GM21367 (cell line): ENCODE measurements at regions not wholly inside any gene's neighbourhood (a gene's known extent, or its start where the extent isn't known, plus 50 kb on each side); places are given as distances from the start of the nearest gene placed in this dataset.

Source experiments
- ATAC-seq: cut with Tn5 transposase; IDR thresholded peaks from one replicate; pipeline ENCODE4 v1.9.1; 2021; ENCODE audit not compliant: unreplicated experiment

GRCh38 chr2:150020221-150020620 is 432.6 kb upstream of the MMADHC start:
- ATAC-seq, result no peak

- no peak for ATAC-seq
Observed at GRCh38 chr2:150019063-150019462, 431.5 kb upstream of the MMADHC start.

GRCh38 chr2:150012986-150013385 is 425.4 kb upstream of the MMADHC start:
- no peak for ATAC-seq

- no peak for ATAC-seq
Observed at GRCh38 chr2:150011161-150011730, 423.7 kb upstream of the MMADHC start.

- ATAC-seq, result no peak
Observed at GRCh38 chr2:150008901-150009300, 421.3 kb upstream of the MMADHC start.

- no peak for ATAC-seq
Observed at GRCh38 chr2:150007815-150008430, 420.3 kb upstream of the MMADHC start.

GRCh38 chr2:150006591-150006990 is 419.0 kb upstream of the MMADHC start:
- ATAC-seq, result no peak

GRCh38 chr2:150003544-150003943 is 416.0 kb upstream of the MMADHC start:
- ATAC-seq, result no peak

GRCh38 chr2:150001788-150002187 is 414.2 kb upstream of the MMADHC start:
- ATAC-seq, result no peak

GRCh38 chr2:149996901-149997300 is 409.3 kb upstream of the MMADHC start:
- ATAC-seq, result no peak

- no peak for ATAC-seq
Observed at GRCh38 chr2:149994057-149994728, 406.6 kb upstream of the MMADHC start.

- ATAC-seq, result no peak
Observed at GRCh38 chr2:149993316-149993715, 405.7 kb upstream of the MMADHC start.

GRCh38 chr2:149991576-149991975 is 404.0 kb upstream of the MMADHC start:
- ATAC-seq, result no peak

GRCh38 chr2:149990965-149991364 is 403.4 kb upstream of the MMADHC start:
- ATAC-seq, result no peak

- no peak for ATAC-seq
Observed at GRCh38 chr2:149989447-149990063, 402.0 kb upstream of the MMADHC start.

GRCh38 chr2:149988361-149988760 is 400.8 kb upstream of the MMADHC start:
- no peak for ATAC-seq

- ATAC-seq, result no peak
Observed at GRCh38 chr2:149986861-149987260, 399.3 kb upstream of the MMADHC start.

- no peak for ATAC-seq
Observed at GRCh38 chr2:149984311-149984710, 396.7 kb upstream of the MMADHC start.

GRCh38 chr2:149972066-149972465 is 384.5 kb upstream of the MMADHC start:
- ATAC-seq, result no peak

GRCh38 chr2:149954981-149955600 is 367.5 kb upstream of the MMADHC start:
- ATAC-seq, result no peak

- ATAC-seq, result no peak
Observed at GRCh38 chr2:149953627-149954026, 366.1 kb upstream of the MMADHC start.

GRCh38 chr2:149931486-149931885 is 343.9 kb upstream of the MMADHC start:
- no peak for ATAC-seq
